ENCODE measurements at regions not wholly inside any gene's neighbourhood (a gene's known extent, or its start where the extent isn't known, plus 50 kb on each side); places are given as distances from the start of the nearest gene placed in this dataset.
"Not testable (repeated sequence)": the region's sequence is repeated elsewhere in the genome, so short reads cannot be mapped to it uniquely, and the experiment has no call there.

DNA sequence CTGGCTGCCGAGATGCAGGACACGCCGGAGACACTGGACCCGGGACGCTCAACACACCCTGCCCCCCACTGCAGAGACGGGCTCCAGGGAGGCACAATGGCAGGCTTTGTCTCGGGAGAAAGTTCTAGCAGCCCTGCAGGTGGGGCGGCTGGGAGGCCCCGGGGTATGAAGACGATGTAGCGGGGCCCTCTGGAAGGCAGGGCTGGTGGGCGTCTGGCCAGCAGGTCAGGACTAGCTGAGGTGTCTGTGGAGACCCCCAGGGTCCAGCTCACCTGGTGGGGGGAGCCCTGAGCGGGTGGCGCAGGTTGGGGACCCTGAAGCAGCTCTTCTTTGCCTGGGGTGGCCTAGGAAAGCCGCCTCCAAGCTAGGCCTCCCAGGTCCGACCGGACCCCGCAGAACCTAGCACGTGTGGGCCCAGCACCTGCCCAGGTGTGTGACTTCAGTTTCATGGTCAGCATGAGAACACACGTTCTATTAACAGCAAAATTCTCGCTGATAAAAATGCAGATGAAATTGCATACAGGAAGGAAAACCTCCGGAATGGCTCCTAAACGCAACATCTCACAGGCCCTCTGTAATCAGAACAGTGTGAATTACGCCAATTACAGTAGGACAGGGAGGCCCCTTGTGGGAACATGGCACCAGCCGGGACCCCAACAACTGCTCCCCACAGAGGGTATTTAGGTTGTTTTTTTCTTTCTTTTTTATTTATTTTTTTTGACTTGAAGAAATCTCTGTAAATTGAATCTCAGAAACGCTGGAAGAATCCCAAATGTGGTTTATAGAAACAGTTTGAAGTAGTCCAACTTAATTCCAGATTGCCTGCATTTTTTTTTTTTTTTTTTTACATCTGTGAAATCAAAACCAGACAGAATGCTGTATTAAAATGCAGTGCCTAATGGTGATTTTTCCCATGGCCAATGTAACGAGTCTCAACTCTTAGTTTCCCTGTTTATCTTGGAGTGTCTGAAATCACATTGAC, 195.6 kb upstream of the ZNF469 start:
- not testable (repeated sequence) for H3K9me3 Mint-ChIP-seq; ATAC-seq (replicated peaks; ENCODE audit: extremely low read depth, poor library complexity, severe bottlenecking); H3K4me1 Mint-ChIP-seq; H3K36me3 Mint-ChIP-seq (ENCODE audit: insufficient read depth); H3K27me3 Mint-ChIP-seq; H3K4me3 Mint-ChIP-seq; DNase-seq (ENCODE audit: low spot score in 2 of 2); H3K27ac Mint-ChIP-seq (ENCODE audit: low read depth)

DNA sequence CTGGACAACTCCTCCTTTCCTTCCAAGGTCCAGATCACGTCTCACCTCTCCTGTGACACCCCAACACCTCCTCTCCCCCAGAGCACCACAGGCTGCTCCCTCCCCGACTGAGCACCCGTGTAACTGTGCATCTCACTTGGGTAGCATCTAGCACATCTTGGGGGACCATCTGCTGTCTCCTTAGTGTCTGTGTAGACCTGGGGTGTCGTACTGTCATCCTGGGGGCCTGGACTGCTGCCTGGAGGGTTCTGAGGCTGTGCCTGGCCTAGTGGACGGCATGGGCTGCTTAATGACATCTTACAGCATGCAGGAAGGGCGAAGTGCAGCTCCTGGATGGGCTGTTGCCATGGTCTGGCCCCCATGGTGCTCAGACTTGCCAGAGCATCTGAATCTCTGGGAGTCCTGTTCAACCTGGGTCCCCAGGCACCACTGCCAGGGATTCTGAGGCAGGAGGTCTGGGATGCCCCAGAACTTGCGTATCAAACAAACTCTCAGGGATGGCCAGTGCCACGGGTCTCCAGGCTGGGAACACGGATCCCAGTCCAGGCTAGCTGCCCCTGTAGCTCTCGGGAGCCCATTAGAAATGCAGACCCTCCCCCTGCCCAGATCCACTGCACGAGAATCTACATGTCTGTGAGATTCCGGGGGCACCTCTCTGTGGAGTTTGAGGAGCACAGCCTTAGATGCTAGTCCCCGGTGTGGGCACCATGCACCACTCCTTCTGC, 194.4 kb upstream of the ZNF469 start:
- not testable (repeated sequence) for ATAC-seq (replicated peaks; ENCODE audit: extremely low read depth, poor library complexity, severe bottlenecking); H3K9me3 Mint-ChIP-seq; H3K27me3 Mint-ChIP-seq; H3K4me1 Mint-ChIP-seq; H3K36me3 Mint-ChIP-seq (ENCODE audit: insufficient read depth); H3K27ac Mint-ChIP-seq (ENCODE audit: low read depth); DNase-seq (ENCODE audit: low spot score in 2 of 2); H3K4me3 Mint-ChIP-seq

DNA sequence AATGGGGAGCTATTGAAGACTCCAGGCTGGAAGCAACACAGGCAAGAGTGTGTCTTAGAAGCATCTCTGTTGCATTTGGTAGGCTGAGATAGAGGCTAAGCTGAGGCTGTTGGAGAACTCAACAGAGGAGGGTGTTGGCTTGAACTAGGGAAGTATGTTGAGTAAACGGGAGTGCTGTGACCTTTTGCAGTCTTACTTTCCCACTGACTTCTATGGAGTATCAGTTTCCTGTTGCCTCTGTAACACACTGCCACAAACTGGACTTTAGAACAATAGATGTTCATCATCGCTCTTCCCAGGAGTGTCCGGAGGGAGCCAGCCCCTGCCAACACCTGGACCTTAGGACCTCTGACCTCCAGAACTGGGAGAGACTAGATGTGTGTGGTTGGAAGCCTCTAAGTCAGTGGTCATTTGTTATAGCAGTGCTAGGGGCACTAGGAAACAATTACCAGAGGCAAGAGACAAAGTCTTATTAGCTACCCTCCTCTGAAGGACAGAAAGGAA, 192.1 kb upstream of the ZNF469 start:
- not testable (repeated sequence) for H3K27me3 Mint-ChIP-seq; H3K27ac Mint-ChIP-seq (ENCODE audit: low read depth); H3K9me3 Mint-ChIP-seq; H3K36me3 Mint-ChIP-seq (ENCODE audit: insufficient read depth); DNase-seq (ENCODE audit: low spot score in 2 of 2); H3K4me3 Mint-ChIP-seq; H3K4me1 Mint-ChIP-seq; ATAC-seq (replicated peaks; ENCODE audit: extremely low read depth, poor library complexity, severe bottlenecking)

DNA sequence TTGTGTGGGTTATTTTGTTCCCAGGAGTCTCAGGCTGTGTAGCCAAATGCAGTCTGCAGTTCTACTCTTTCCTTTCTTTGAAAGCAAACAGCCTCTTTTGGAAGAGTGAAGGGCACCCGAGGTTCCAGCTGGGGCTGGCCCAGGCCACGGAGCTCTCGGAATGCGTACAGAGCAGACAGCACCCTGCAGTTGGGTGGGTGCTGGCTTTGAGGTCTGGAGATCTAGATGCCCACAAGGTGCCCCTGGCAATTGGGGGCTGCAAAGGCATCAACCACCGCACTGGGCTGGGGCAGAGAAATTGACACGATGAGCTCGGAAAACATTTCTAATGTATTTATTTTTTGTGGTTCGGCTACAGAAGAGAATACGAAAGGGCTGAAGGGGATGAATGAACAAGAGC, 191.6 kb upstream of the ZNF469 start:
- H3K27me3 Mint-ChIP-seq; DNase-seq (ENCODE audit: low spot score in 2 of 2); H3K36me3 Mint-ChIP-seq (ENCODE audit: insufficient read depth); ATAC-seq (replicated peaks; ENCODE audit: extremely low read depth, poor library complexity, severe bottlenecking); H3K9me3 Mint-ChIP-seq; H3K4me3 Mint-ChIP-seq; H3K4me1 Mint-ChIP-seq; H3K27ac Mint-ChIP-seq (ENCODE audit: low read depth): not testable (repeated sequence)

DNA sequence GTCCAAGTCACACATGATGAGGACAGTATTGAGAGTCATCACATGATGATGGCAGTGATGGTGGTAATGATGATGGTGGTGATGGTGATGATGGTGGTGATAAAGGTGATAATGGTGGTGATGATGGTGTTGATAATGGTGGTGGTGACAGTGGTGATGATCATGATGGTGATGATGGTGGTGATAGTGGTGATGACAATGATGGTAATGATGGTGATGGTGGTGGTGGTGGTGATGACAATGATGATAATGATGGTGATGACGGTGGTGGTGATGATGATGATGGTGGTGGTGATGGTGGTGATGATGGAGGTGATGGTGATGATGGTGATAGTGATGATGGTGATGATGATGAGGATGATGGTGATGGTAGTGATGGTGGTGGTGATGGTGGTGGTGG, 190.2 kb upstream of the ZNF469 start:
- peaks cover 4% of the 10 kb centered on the region for H3K36me3 Mint-ChIP-seq (ENCODE audit: insufficient read depth)
- H3K27me3 Mint-ChIP-seq = no peaks in the 10 kb centered on the region
- H3K27ac Mint-ChIP-seq (ENCODE audit: low read depth) = no peak overlapping the region
- H3K4me1 Mint-ChIP-seq = no peaks in the 10 kb centered on the region
- DNase-seq (ENCODE audit: low spot score in 2 of 2) (no peak), ATAC-seq (replicated peaks; ENCODE audit: extremely low read depth, poor library complexity, severe bottlenecking) (no peak)
- peaks cover 6% of the 10 kb centered on the region for H3K9me3 Mint-ChIP-seq
- H3K4me3 Mint-ChIP-seq = no peak overlapping the region

DNA sequence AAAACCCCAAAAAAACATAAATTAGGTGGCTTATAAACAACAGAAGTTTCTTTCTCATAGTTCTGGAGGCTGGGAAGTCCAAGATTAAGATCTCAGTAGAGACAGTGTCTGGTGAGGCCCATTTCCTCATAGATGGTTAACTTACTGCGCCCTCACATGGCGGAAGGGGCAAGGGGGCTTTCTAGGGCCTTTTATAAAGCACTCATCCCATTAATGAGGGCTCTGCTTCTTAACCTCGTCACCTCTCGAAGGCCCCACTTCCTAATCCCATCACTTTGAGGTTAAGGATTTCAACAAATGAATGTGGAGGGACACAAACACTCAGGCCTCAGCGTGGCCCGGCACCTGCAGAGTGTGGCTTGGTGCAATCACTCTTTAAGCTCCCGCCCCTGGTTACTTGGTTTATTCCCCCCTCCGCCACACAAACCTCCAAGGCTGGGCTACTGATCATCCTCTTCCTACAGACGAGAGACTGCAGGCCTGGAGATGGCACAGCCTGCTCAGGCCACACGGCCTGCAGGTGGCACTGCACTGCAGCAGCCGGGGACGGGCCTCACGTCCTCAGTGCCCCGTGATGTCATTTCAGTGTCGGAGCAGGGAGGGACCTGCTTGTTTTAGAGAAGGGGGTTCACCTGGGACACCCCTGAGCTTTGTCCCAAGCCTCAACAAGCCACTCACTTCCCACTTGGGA, 188.9 kb upstream of the ZNF469 start:
- H3K36me3 Mint-ChIP-seq (ENCODE audit: insufficient read depth); H3K4me3 Mint-ChIP-seq; H3K9me3 Mint-ChIP-seq; H3K4me1 Mint-ChIP-seq; H3K27ac Mint-ChIP-seq (ENCODE audit: low read depth); H3K27me3 Mint-ChIP-seq: not testable (repeated sequence)
- peak in 1 of 2 donors; percentile 12 for DNase-seq (ENCODE audit: low spot score in 2 of 2)
- peak; percentile 56 for ATAC-seq (replicated peaks; ENCODE audit: extremely low read depth, poor library complexity, severe bottlenecking)

DNA sequence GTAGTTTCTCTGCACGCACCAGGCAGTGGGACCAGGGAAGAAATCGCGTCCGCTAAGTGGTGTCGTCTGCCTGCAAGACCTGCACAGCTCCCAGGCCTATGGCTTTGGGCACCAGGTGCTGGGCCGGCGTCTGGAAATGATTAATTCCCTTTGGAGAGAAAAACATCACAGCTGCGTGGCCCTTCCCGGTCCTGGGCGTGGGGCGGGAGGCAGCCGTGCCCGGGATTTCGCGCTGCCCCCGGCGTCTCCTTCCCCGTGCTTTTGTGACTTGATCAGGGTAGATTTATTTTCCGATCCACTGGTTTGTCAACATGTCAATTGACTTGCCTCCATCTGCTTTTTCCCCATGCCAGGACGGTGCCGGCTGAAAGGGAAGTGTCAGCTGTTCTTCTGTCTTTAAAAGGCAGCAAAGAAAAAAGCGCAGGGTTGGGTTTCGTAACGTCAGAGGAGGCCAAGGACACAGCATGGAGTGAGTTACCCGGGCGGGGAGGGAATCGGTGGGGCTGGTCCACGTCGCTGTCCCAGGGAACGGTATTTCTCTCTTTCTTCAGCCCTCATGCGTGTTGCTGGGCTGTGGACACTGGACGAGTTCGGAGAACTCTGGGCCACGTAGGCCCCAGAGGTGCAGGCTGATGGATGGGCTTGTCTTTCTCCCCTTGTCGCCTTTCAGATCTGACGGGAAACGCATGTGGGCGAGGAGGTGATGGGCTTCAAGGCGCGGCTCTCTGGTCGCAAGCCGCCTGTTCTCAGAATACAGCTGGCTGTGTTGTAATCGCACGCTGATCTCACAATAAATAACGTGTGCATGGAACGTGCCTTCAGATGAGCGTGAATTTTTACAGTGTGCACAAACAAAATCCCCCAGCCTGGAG, 188.1 kb upstream of the ZNF469 start:
- peaks cover 2% of the 10 kb centered on the region for H3K36me3 Mint-ChIP-seq (ENCODE audit: insufficient read depth)
- no peaks in the 10 kb centered on the region for H3K27me3 Mint-ChIP-seq
- DNase-seq (ENCODE audit: low spot score in 2 of 2) (peak in 1 of 2 donors; percentile 6), ATAC-seq (replicated peaks; ENCODE audit: extremely low read depth, poor library complexity, severe bottlenecking) (no peak)
- H3K27ac Mint-ChIP-seq (ENCODE audit: low read depth) = no peak overlapping the region
- no peaks in the 10 kb centered on the region for H3K4me1 Mint-ChIP-seq
- peaks cover 6% of the 10 kb centered on the region for H3K9me3 Mint-ChIP-seq
- H3K4me3 Mint-ChIP-seq = no peak overlapping the region

DNA sequence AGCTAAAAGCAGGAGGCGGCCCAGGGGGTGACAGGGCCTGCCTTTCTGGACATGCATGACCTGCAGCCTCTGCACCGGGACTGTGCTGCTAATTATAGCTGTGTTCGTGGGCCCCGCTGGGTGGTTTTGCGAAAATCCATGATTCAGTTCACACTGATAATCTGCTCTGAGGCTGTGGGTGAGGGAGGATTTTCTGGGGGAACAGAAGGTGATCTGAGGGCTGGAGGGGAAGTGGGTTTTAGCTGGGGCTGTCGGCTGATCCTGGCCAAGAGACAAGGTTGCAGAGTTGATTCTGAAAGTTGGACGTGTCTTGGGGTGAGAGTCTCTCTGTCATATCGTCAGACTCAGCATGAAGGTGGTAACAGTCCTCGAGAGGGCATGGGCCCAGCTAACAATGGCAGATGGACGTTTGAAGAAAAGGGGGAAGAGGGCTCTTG, 187.5 kb upstream of the ZNF469 start:
- H3K27me3 Mint-ChIP-seq = no peaks in the 10 kb centered on the region
- H3K27ac Mint-ChIP-seq (ENCODE audit: low read depth) = no peak overlapping the region
- ATAC-seq (replicated peaks; ENCODE audit: extremely low read depth, poor library complexity, severe bottlenecking) = no peak
- no peaks in the 10 kb centered on the region for H3K36me3 Mint-ChIP-seq (ENCODE audit: insufficient read depth)
- peak in 1 of 2 donors; percentile 6 for DNase-seq (ENCODE audit: low spot score in 2 of 2)
- peaks cover 6% of the 10 kb centered on the region for H3K9me3 Mint-ChIP-seq
- H3K4me3 Mint-ChIP-seq = no peak overlapping the region
- H3K4me1 Mint-ChIP-seq = no peaks in the 10 kb centered on the region

DNA sequence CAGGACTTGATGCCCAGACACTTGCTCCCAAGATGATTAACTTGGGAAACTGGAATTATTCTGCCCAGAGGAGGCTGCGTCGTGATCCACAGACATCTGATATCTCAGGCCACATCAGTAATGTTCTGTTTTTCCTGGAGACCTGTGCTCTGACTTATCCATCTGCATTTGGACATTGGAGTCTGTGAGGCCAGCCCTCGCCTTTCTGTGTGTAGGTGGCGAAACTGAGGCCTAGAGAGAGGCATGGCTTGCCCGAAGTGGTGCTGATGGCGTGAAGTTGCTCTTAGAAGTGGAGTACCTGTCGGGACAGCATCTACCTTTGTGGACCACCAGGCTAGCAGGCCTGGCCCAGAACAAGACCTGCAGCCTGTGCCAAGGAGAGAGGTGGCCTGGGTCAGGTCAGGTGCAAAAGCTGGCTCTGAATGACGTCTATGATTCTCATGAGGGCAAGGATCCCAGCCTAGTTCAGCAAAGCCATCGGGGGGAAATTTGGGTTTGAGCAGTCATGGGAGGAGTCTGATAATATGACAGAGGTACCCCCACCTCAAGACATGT, 186.8 kb upstream of the ZNF469 start:
- Mint-ChIP-seq H3K27me3 (no peaks in the 10 kb centered on the region), H3K36me3 (ENCODE audit: insufficient read depth) (no peaks in the 10 kb centered on the region), H3K4me3 (no peak overlapping the region), H3K4me1 (no peaks in the 10 kb centered on the region), H3K9me3 (peaks cover 6% of the 10 kb centered on the region), H3K27ac (ENCODE audit: low read depth) (no peak overlapping the region)
- ATAC-seq (replicated peaks; ENCODE audit: extremely low read depth, poor library complexity, severe bottlenecking) = no peak
- DNase-seq (ENCODE audit: low spot score in 2 of 2) = peak in 1 of 2 donors; percentile 2

DNA sequence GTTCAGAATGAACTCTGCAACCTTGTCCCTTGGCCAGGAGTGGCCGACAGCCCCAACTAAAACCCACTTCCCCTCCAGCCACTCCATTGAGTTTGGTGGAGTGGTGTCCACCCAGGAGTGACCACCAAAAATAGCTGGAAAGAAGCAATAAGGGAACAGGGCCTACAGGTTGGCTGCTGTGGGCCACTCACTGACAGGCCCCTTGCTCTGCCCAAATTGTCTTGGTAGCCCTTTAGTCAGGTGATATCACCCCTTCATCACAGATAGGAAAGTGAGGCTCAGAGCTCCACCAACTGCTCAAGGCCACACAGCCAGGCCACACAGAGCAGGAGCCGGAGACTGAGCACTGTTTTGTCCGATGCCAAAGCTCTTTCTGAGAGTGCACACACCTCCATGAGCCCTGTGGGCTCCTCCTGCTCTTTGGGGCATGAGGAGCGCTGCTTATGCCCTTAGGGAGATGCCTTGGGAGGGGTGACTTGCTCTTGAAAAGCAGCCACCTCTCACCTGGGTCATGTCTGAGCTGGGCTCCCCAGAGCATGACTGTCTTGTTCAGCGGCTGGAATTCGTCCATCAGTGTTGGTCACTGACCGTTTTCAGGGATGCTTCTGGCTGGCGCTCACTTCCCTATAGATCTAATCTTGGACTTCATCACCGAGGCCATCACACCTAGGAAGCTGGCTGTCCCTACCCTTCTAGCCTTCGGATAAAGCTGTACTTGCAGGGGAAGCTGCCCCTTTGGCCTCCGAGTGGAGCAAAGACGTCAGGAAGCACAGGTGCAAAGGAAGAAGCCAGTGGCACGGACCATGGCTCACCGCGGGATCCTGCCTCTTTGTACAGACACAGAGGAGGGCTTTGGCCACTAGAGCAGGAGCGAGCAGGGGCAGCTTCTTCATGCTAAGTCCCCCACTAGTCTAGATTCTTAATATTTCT, 186.0 kb upstream of the ZNF469 start:
- peak in 1 of 2 donors; percentile 8 for DNase-seq (ENCODE audit: low spot score in 2 of 2)
- Mint-ChIP-seq H3K4me3 (no peak overlapping the region), H3K27me3 (no peaks in the 10 kb centered on the region), H3K27ac (ENCODE audit: low read depth) (no peak overlapping the region), H3K9me3 (peaks cover 6% of the 10 kb centered on the region), H3K4me1 (no peaks in the 10 kb centered on the region), H3K36me3 (ENCODE audit: insufficient read depth) (no peaks in the 10 kb centered on the region)
- no peak for ATAC-seq (replicated peaks; ENCODE audit: extremely low read depth, poor library complexity, severe bottlenecking)

Data from central memory CD8-positive, alpha-beta T cell (primary cell).